ENCODE measurements at regions not wholly inside any gene's neighbourhood (a gene's known extent, or its start where the extent isn't known, plus 50 kb on each side); places are given as distances from the start of the nearest gene placed in this dataset.

DNA sequence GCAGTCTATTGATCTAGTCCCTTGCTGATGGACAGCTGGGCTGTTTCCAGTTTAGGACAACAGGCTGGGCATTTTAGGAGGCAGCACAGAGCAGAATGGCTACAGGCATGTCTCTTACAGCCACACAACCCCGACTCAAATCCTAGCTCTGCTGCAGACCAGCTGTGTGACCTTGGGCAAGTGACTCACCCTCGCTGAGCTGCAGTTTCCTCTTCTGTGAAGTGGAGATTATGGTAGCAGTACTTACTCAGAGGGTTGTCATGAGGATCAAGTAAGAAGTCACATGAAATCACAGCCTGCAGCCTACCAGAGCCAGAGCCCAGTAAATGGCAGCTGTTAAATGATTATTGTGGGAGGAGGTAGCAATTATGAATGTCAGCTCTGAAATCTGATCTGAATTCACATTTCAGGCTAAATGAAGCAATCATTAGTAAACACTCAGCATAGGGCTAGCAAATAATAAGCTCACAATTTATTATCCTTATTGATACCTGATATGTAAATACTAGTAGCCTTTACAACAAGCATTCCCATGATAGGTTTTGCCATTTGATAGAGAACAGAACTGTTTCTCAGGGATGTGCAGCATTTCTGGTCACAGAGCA, 58.9 kb downstream of the MYEOV start (continued):
- TF ChIP-seq FOS (IDR thresholded peaks at IDR 0.05; ENCODE audit: low read depth, low read length): peak; percentile 90

DNA sequence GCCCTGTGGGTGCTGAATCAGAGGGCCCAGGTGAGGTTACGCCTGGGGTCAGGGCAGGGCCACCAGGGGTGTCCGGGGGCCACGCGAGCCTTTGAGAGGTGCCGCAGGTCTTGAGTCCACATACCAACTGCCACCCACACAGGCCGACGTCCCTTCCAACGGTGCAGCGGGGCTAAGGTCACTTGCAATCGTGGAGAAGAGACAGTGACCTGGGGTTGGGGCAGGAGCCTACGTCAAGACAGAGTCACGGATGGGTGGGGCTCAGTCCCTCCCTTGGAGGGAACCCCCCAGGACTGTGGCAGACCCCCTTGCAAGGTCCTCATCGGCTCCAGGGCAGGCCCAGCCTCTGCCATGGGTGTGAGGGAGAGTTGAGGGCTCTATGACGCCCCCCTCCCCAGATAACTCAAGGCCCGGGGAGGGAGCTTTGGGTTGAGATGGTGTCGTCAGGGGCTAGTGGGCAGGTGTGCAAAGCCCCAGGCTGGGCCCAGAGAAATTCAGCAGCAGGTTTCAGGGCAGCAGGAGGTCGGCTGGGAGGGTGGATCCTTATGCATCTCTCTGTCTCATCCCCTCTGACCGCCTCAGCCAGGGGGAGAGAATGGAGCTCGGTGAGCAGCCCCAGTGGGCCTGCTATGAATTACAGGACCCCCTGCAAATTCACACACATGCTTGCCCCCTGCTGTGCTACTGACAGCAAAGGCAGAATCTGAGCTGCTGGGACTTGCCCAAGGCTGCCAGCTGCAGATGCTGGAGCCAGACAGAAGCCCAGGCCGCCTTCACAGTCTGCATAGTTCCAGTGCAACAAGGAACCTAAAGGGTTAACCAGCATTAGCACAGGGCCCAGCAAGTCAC, 60.0 kb downstream of the MYEOV start:
- H2AK5ac ChIP-seq (ENCODE audit: low read depth, low read length): peak overlapping the region; percentile 100
- H3K14ac ChIP-seq (replicated peaks; ENCODE audit: low read depth, low read length): peak overlapping the region; percentile 90
- peak overlapping the region; percentile 85 for H3K27ac ChIP-seq (ENCODE audit: insufficient read depth, low read length)
- dilution Hi-C loops (cut with HindIII; ENCODE audit: low sequenced_read_pairs, unreplicated experiment): no loop called here
- no peaks in the 10 kb centered on the region for H3K27me3 ChIP-seq (ENCODE audit: control insufficient read depth, insufficient read depth, low read length)
- peak overlapping the region; percentile 90 for H3K23ac ChIP-seq (ENCODE audit: low read depth, low read length)
- in situ Hi-C loops (cut with MboI; ENCODE audit: low sequenced_read_pairs): no loop called here
- intact Hi-C loops (cut with micrococcal nuclease): loop anchor here (2.0 to 5.0 kb wide), 3 partner anchors 89 to 288 kb away; partner anchors contain the start of gene CCND1
- no peak overlapping the region for H3K56ac ChIP-seq (ENCODE audit: extremely low read depth, insufficient read depth, low read length)
- H3K4ac ChIP-seq (ENCODE audit: low read depth, low read length): peak overlapping the region; percentile 98
- peak overlapping the region; percentile 98 for H4K91ac ChIP-seq (ENCODE audit: insufficient read depth, low read depth, low read length)
- peak overlapping the region; percentile 96 for H2BK5ac ChIP-seq (ENCODE audit: low read depth, low read length, poor library complexity, severe bottlenecking)
- DNase-seq (no peak), ATAC-seq (ENCODE audit: low read depth) (no peak)
- peaks cover 5 to 22% of the 10 kb centered on the region in 2 experiments; a peak in 2 of 4 replicates for H3K79me1 ChIP-seq (ENCODE audit: low read depth in 1 of 2, low read length in 2 of 2)
- H4K20me1 ChIP-seq (ENCODE audit: insufficient read depth, low read length): no peaks in the 10 kb centered on the region
- H3K4me3 ChIP-seq (ENCODE audit: insufficient read depth, low read depth, low read length): no peak overlapping the region
- H2AFZ ChIP-seq (replicated peaks; ENCODE audit: low read length, poor library complexity): peak overlapping the region; percentile 21
- peak overlapping the region; percentile 99 for H2BK20ac ChIP-seq (ENCODE audit: low read depth, low read length)
- peak overlapping the region; percentile 99 for H2BK120ac ChIP-seq (ENCODE audit: low read depth, low read length)
- TF ChIP-seq MXI1 (IDR thresholded peaks at IDR 0.05; ENCODE audit: borderline replicate concordance, low read depth, low read length): no peak
- TF ChIP-seq, protein P1, sequence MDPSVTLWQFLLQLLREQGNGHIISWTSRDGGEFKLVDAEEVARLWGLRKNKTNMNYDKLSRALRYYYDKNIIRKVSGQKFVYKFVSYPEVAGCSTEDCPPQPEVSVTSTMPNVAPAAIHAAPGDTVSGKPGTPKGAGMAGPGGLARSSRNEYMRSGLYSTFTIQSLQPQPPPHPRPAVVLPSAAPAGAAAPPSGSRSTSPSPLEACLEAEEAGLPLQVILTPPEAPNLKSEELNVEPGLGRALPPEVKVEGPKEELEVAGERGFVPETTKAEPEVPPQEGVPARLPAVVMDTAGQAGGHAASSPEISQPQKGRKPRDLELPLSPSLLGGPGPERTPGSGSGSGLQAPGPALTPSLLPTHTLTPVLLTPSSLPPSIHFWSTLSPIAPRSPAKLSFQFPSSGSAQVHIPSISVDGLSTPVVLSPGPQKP (IDR thresholded peaks at IDR 0.05; ENCODE audit: borderline replicate concordance, low read depth, low read length): no peak
- TF ChIP-seq, protein P2, sequence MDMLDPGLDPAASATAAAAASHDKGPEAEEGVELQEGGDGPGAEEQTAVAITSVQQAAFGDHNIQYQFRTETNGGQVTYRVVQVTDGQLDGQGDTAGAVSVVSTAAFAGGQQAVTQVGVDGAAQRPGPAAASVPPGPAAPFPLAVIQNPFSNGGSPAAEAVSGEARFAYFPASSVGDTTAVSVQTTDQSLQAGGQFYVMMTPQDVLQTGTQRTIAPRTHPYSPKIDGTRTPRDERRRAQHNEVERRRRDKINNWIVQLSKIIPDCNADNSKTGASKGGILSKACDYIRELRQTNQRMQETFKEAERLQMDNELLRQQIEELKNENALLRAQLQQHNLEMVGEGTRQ (IDR thresholded peaks at IDR 0.05; ENCODE audit: low read depth, low read length): no peak
- no peak for TF ChIP-seq CHD1 (IDR thresholded peaks at IDR 0.05; ENCODE audit: low read depth, low read length)
- TF ChIP-seq RAD21 (IDR thresholded peaks at IDR 0.05; ENCODE audit: low read length): no peak
- TF ChIP-seq, protein P3, sequence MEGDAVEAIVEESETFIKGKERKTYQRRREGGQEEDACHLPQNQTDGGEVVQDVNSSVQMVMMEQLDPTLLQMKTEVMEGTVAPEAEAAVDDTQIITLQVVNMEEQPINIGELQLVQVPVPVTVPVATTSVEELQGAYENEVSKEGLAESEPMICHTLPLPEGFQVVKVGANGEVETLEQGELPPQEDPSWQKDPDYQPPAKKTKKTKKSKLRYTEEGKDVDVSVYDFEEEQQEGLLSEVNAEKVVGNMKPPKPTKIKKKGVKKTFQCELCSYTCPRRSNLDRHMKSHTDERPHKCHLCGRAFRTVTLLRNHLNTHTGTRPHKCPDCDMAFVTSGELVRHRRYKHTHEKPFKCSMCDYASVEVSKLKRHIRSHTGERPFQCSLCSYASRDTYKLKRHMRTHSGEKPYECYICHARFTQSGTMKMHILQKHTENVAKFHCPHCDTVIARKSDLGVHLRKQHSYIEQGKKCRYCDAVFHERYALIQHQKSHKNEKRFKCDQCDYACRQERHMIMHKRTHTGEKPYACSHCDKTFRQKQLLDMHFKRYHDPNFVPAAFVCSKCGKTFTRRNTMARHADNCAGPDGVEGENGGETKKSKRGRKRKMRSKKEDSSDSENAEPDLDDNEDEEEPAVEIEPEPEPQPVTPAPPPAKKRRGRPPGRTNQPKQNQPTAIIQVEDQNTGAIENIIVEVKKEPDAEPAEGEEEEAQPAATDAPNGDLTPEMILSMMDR (conservative IDR thresholded peaks at IDR 0.05; ENCODE audit: low read depth, low read length): no peak
- TF ChIP-seq NFE2L2 (IDR thresholded peaks at IDR 0.05; ENCODE audit: low read depth, low read length): no peak
- no peak for TF ChIP-seq FOS (IDR thresholded peaks at IDR 0.05; ENCODE audit: low read depth, low read length)
- no peak for TF ChIP-seq BHLHE40 (IDR thresholded peaks at IDR 0.05; ENCODE audit: low read depth, low read length)
- TF ChIP-seq MAFK (IDR thresholded peaks at IDR 0.05; ENCODE audit: low read depth, low read length): no peak
- WGBS, 2 experiments (ENCODE audit: extremely low coverage in 2 of 2, insufficient read length in 1 of 2): 83% methylated on average over 1 of the region's 20 CpGs; no CpG with 5 or more reads in 1 of the 2 experiments
- no TSS peak for BruUV-seq (replicated peaks)
- peak overlapping the region; percentile 93 for H3K18ac ChIP-seq (ENCODE audit: low read depth, low read length)
- H4K8ac ChIP-seq (ENCODE audit: low read depth in 2 of 2, low read length in 2 of 2): peak overlapping the region; percentile 84 to 87; a peak in 3 of 4 replicates
- peaks cover 16% of the 10 kb centered on the region for H3K9me1 ChIP-seq (ENCODE audit: insufficient read depth, low read length)
- H3K36me3 ChIP-seq (ENCODE audit: control insufficient read depth, insufficient read depth, low read length): no peaks in the 10 kb centered on the region
- peak overlapping the region; percentile 90 for H2AK9ac ChIP-seq (replicated peaks; ENCODE audit: low read depth, low read length, poor library complexity)
- no peak overlapping the region for H3K9ac ChIP-seq (ENCODE audit: low read depth, low read length)
- H3K9me3 ChIP-seq (ENCODE audit: control insufficient read depth, insufficient read depth, low read length): peaks cover under 1% of the 10 kb centered on the region; the same call in 1 of the 2 replicates
- peak overlapping the region; percentile 53; the same call in 2 of the 3 replicates for H2BK15ac ChIP-seq (ENCODE audit: low read depth, low read length)
- H3K4me2 ChIP-seq (ENCODE audit: low read depth, low read length): no peak overlapping the region
- POLR2A ChIA-PET (ENCODE audit: unreplicated experiment): no interaction called here
- H3K4me1 ChIP-seq (ENCODE audit: control insufficient read depth, insufficient read depth, low read length): peaks cover 16% of the 10 kb centered on the region
- CTCF ChIA-PET: no interaction called here
- H4K5ac ChIP-seq (ENCODE audit: low read depth, low read length): peak overlapping the region; percentile 78; the same call in 1 of the 2 replicates

Measured in IMR-90 (cell line).